DOHH2 (cell line): ENCODE measurements at regions not wholly inside any gene's neighbourhood (a gene's known extent, or its start where the extent isn't known, plus 50 kb on each side); places are given as distances from the start of the nearest gene placed in this dataset.

ENCODE experiments used
- H3F3A ChIP-seq: fragments of 200-600 bp; sonication (generic), shearing (Covaris generic); 2 replicates; pipeline ENCODE4 v1.6.0; 2016; ENCODE audit warnings: antibody characterized with exemption, mild to moderate bottlenecking; ENCODE audit not compliant: control insufficient read depth, insufficient read depth
- H3K27ac ChIP-seq: fragments of 200-600 bp; sonication (generic); 2 replicates; pipeline ENCODE4 v1.5.1; 2014; ENCODE audit warnings: low read depth, mild to moderate bottlenecking, low read length, moderate library complexity
- H3K27me3 ChIP-seq: fragments of 200-600 bp; sonication (generic); 2 replicates; pipeline ENCODE4 v1.6.1; 2014; ENCODE audit warnings: mild to moderate bottlenecking, low read length, mixed read lengths; ENCODE audit not compliant: control insufficient read depth
- H3K36me3 ChIP-seq: fragments of 200-600 bp; sonication (generic); 2 replicates; pipeline ENCODE4 v1.6.1; 2014; ENCODE audit warnings: mild to moderate bottlenecking, low read length, moderate library complexity, mixed read lengths; ENCODE audit not compliant: control insufficient read depth
- H3K4me1 ChIP-seq: fragments of 200-600 bp; sonication (generic); 2 replicates; pipeline ENCODE4 v1.6.1; 2014; ENCODE audit warnings: mild to moderate bottlenecking, low read length, mixed read lengths; ENCODE audit not compliant: control insufficient read depth
- H3K4me2 ChIP-seq: fragments of 200-600 bp; sonication (generic); 2 replicates; pipeline ENCODE4 v1.6.0; 2014; ENCODE audit warnings: mild to moderate bottlenecking, low read length, moderate library complexity
- H3K4me3 ChIP-seq: fragments of 200-600 bp; sonication (generic); 2 replicates; pipeline ENCODE4 v1.5.1; 2014; ENCODE audit warnings: mild to moderate bottlenecking, low read length, mixed read lengths
- H3K79me2 ChIP-seq: fragments of 200-600 bp; sonication (generic); 2 replicates; pipeline ENCODE4 v1.6.1; 2014; ENCODE audit warnings: mild to moderate bottlenecking, low read length, mixed read lengths; ENCODE audit not compliant: control insufficient read depth
- H3K9me2 ChIP-seq: fragments of 200-600 bp; sonication (generic); replicated peaks from 2 replicates; pipeline ENCODE4 v1.6.1; 2014; ENCODE audit warnings: mild to moderate bottlenecking, low read length, mixed read lengths; ENCODE audit not compliant: control insufficient read depth
- H3K9me3 ChIP-seq: fragments of 200-600 bp; sonication (generic); 2 replicates; pipeline ENCODE4 v1.6.1; 2014; ENCODE audit warnings: antibody characterized with exemption, low read length, mixed read lengths; ENCODE audit not compliant: control insufficient read depth, insufficient read depth
- H4K20me1 ChIP-seq: fragments of 200-600 bp; sonication (generic); 2 replicates; pipeline ENCODE4 v1.6.0; 2014; ENCODE audit warnings: low read depth, mild to moderate bottlenecking, antibody characterized with exemption, low read length, moderate library complexity; ENCODE audit not compliant: control insufficient read depth, insufficient read depth
- CTCF ChIP-seq: fragments of 200-600 bp; sonication (generic); IDR thresholded peaks from one replicate; pipeline ENCODE4 v1.5.1; 2014; ENCODE audit warnings: antibody characterized with exemption, mild to moderate bottlenecking, low read depth, low read length; ENCODE audit not compliant: poor library complexity, severe bottlenecking
- EZH2phosphoT487 ChIP-seq: fragments of 200-600 bp; sonication (generic); IDR thresholded peaks from 2 replicates; pipeline ENCODE4 v1.6.1; 2017; ENCODE audit warnings: borderline replicate concordance, mild to moderate bottlenecking, antibody characterized with exemption, low read length, moderate library complexity, mixed read lengths

- no peaks in the 10 kb centered on the region for H3K9me3 ChIP-seq
These were observed 1233.3 kb upstream of the PABPC4L start for GRCh38 chr4:135434936-135435335.

GRCh38 chr4:135429528-135429927 is 1227.9 kb upstream of the PABPC4L start:
- Histone ChIP-seq H3K27ac (no peak overlapping the region), H3K36me3 (no peaks in the 10 kb centered on the region), H3K9me3 (no peaks in the 10 kb centered on the region), H3K4me3 (no peak overlapping the region), H3K79me2 (no peaks in the 10 kb centered on the region), H3K4me1 (no peaks in the 10 kb centered on the region), H3K4me2 (no peak overlapping the region), H4K20me1 (no peaks in the 10 kb centered on the region), H3F3A (no peaks in the 10 kb centered on the region), H3K9me2 (no peaks in the 10 kb centered on the region), H3K27me3 (no peaks in the 10 kb centered on the region)
- no peak for TF ChIP-seq EZH2phosphoT487
- TF ChIP-seq CTCF, result no peak

More at GRCh38 chr4:135434936-135435335, 1233.3 kb upstream of the PABPC4L start:
- Histone ChIP-seq H3K27me3 (no peaks in the 10 kb centered on the region), H3K4me3 (no peak overlapping the region), H3K4me1 (no peaks in the 10 kb centered on the region), H3K79me2 (no peaks in the 10 kb centered on the region), H3K4me2 (no peak overlapping the region), H4K20me1 (no peaks in the 10 kb centered on the region), H3K27ac (no peak overlapping the region), H3K36me3 (no peaks in the 10 kb centered on the region), H3F3A (no peaks in the 10 kb centered on the region), H3K9me2 (no peaks in the 10 kb centered on the region)
- TF ChIP-seq EZH2phosphoT487, result no peak
- no peak for TF ChIP-seq CTCF

GRCh38 chr4:135418353-135418752 is 1216.8 kb upstream of the PABPC4L start:
- Histone ChIP-seq H3K9me3 (no peaks in the 10 kb centered on the region), H4K20me1 (no peaks in the 10 kb centered on the region), H3K36me3 (no peaks in the 10 kb centered on the region), H3K27ac (no peak overlapping the region), H3K4me2 (no peak overlapping the region), H3K79me2 (no peaks in the 10 kb centered on the region), H3F3A (no peaks in the 10 kb centered on the region), H3K4me3 (no peak overlapping the region), H3K27me3 (no peaks in the 10 kb centered on the region), H3K4me1 (no peaks in the 10 kb centered on the region), H3K9me2 (no peaks in the 10 kb centered on the region)
- TF ChIP-seq CTCF (peak; percentile 30), EZH2phosphoT487 (no peak)

- Histone ChIP-seq H3K9me3 (no peaks in the 10 kb centered on the region), H3K36me3 (no peaks in the 10 kb centered on the region), H3K4me2 (no peak overlapping the region), H3K4me3 (no peak overlapping the region), H3K27me3 (no peaks in the 10 kb centered on the region), H3F3A (no peaks in the 10 kb centered on the region), H4K20me1 (no peaks in the 10 kb centered on the region), H3K9me2 (no peaks in the 10 kb centered on the region), H3K4me1 (no peaks in the 10 kb centered on the region), H3K27ac (no peak overlapping the region), H3K79me2 (no peaks in the 10 kb centered on the region)
- no peak for TF ChIP-seq EZH2phosphoT487
- no peak for TF ChIP-seq CTCF
These were observed 1210.6 kb upstream of the PABPC4L start for GRCh38 chr4:135412213-135412612.
